LoVo (cell line): ENCODE measurements at regions not wholly inside any gene's neighbourhood (a gene's known extent, or its start where the extent isn't known, plus 50 kb on each side); places are given as distances from the start of the nearest gene placed in this dataset.

Experiments
- DNase-seq: peaks from one replicate; pipeline ENCODE4 v3.0.0-alpha.2; 2016; ENCODE audit warnings: low spot score

DNA sequence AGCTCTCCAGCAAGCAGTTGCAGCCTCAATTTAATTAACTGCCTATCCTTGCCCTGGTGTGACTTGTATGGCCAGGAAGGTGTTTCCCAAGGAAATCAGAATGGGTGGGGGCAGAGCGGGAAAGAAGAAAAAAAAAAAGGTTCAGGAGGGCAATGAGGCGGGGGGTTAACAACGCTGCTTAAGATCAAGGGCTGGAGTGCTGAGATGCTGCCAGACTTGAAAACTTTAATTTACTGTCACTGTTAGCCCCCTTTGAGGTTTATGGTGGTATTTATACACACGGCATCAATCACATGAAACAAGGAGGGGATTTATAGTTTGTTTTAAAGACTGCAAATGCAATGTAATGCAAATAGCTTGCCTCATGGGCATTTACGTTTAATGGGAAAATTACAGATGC is 319.4 kb upstream of the NR2F2 start:
- no peak for DNase-seq

DNA sequence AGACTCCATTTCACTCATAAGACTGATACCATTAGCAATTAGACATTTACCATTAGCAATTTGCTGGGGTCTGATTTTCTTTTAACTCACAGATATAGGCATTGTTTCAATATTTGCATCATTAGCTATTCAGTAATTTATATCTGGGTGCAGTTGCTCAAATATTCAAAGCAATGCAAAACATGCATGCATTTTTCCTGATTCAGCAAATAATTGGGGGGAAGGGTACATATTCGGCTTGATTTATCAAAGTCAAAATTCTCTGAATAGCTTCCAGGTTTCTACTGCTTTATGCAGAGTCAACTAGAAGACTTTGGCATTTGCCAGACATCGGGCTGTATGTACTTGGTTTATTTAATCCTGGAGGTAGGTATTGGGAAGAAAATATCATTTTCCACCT is 315.6 kb upstream of the NR2F2 start:
- no peak for DNase-seq

DNA sequence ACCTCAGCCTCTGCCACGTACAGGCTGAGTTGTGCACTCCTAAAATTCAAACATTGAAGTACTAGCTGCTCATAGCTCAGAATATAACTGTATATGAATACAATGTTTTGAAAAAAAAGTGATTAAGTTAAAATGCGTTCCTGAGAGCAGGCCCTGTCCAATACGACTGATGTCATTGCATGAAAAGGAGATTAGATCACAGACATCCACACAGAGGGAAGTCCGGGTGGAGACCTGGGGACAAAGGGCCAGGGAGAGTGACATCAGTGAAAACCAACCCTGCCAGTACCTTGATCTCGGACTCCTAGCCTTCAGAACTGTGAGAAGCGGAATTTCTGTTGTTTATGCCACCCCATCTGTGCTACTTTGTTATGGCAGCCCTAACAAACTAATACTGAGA is 311.4 kb upstream of the NR2F2 start:
- DNase-seq = no peak

DNA sequence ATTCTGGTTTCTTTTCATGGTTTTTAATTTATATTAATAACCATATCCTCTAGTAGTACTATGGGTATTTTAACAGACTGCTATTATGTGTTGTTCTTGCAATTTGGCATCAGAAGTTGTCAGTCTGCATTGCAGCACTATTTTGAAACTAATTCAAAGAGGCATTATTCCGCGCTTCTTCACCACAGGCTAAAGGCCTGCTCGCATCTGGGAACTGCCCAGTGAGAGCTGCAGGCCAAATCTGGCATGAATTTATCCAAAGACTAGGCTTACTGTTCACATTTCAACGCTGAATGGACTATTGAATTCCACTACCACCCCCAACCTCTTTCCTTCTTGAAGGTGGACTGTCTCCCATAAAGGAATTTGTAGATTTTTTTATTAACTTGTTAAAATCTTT is 310.4 kb upstream of the NR2F2 start:
- no peak for DNase-seq

DNA sequence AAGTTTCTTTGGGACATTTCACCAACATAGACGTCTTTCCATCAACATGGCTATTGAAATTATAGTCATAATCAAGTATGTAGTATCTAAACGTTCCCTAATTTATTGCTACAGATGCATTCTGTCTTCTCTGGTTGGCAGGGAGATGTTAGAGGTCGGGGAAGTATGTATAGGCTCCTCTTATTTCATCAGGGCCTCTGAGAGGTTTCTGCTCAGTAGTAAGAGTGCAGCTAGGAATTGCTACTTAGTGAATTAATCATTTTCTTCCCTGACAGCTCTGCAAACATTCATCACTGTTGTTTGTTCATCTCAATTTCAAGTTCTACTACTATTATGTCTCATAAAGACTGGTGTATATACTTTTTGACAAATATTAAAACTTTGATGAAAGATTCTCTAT is 309.7 kb upstream of the NR2F2 start:
- no peak for DNase-seq

DNA sequence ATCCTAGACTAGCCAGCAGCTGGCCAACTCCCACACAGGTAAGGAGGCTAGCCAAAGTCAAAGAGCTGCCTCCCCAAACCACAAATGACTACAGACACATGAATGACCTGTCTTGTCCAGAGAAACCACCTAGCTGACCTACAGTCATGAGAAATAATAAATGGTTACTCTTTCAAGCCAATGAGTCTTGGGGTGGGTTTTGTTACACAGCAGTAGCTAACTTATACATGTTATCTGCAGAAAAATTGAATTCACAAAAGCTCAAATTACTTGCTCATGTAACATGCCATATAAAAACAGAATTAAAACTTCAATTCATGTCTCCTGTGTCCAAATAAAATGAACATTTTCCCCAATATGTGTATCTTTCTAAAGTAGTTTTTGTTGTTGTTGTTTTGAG is 307.4 kb upstream of the NR2F2 start:
- DNase-seq = no peak

DNA sequence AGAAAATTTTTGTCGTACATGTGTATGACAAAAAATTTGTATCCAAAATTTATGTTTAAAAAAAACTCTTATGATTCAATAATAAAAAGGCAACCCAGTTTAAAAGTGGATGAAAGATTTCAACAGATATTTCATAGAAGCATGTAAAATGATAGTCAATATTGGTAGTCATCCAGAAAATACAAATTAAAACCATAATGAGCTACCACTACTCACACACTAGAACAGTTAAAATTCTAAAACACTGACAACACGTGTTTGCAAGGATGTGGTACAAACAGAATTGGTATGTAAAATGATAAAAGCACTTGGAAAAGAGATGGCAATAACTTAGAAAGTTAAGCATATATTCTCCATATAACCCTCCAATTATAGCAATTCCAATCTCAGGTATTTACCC is 303.0 kb upstream of the NR2F2 start:
- DNase-seq = no peak

DNA sequence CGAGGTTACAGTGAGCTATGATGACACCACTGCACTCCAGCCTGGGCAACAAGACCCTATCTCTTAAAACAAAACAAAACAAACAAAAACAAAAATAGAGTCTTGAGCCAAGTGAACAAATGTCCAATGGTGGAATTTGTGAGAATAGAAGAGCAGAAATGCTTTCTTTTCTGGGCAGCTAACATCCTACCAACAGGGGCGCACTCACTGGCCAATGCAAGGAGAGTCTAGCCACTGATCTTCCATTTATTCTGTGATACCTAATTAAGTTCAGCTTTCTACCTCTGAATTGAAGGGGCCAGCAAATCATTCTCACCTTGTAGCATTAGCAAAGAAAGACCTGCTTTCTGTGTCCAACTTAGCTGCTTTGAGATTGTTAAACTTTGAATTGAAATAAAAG is 301.9 kb upstream of the NR2F2 start:
- DNase-seq = no peak

DNA sequence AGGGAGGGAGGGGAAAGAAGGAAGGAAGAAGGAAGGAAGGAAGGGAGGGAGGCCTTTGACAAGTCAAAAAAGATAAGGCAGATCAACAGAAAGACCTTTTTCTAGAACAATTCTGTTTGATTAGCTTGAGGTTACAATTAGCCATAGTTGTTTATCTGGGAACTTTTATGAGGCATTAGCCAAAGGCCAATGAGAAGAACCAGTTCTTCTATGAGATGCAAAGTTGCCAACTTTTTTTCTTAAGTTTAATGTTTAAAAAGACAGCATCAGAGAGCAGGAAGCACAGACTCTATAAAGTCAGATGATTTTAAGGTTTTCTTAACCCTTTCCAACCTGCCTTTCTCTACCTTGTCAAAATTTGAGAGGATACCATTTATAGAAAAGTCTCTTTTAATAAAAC is 301.3 kb upstream of the NR2F2 start:
- no peak for DNase-seq

DNA sequence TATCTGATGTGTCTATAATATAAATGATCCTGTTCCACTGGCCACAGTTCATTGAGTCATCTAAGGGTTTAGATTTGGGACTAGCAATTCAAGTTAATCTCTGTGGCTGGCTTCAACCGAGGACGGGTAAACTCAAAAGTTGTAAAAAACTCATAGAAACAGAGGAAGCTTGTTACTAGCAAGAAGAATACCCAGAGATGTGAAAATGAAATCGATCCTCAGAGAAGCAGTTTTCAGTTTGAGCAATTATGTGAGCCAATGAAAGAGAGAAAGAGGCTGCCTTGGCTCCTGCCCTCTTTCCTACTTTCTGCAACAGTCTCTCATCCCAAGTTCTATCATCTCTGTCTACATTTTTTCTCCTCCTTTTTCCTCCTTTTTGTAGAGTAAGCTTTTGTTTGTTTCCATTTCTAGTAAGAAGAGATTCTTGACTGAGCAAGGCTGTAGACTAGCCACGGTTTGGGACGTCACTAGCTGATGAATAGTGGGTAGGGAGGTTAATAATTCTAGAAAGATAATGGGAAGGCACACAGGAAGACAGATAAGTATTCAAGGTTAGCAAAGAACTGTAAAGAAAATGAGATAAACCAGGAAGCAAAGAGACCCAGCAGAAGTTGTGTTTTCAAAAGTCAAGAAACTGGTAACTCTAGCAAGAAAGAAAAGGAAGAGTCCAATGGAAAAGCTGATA is 298.9 kb upstream of the NR2F2 start:
- no peak for DNase-seq

DNA sequence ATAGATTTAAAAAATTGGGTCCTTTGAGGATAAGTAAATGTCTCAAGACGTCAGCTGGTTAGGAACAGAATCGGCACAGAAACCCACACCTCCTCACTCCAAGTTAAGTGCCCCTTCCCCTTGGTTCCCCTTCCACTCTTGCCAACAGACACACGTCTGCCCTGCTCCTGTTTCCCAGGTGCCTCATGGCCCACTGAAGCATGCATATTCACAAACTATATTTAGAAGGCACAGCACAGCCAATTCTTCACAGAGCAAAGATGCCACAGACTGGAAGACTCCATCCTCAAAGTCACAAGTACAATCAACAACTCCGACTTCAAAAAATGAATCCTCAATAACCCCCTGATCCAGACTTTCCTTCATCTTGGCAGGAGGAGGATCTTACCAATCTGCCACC is 295.4 kb upstream of the NR2F2 start:
- no peak for DNase-seq

DNA sequence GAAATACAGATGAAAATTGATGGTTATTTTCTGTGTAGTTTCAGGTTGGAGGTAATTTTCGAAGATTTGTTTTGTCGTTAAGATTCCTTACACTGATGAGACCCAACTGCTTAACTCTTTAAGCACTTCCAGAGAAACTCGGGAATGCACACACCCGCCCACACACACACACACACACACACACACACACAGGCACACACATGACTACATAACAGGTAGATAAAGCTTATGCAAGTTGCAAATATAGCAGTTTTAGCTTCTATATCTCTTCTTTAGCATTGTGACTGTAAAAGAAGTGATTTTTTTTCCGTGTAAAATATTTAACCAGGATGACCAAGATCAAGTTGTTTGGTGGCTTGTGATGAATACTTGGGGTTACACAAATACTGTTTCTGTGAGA is 294.9 kb upstream of the NR2F2 start:
- no peak for DNase-seq

DNA sequence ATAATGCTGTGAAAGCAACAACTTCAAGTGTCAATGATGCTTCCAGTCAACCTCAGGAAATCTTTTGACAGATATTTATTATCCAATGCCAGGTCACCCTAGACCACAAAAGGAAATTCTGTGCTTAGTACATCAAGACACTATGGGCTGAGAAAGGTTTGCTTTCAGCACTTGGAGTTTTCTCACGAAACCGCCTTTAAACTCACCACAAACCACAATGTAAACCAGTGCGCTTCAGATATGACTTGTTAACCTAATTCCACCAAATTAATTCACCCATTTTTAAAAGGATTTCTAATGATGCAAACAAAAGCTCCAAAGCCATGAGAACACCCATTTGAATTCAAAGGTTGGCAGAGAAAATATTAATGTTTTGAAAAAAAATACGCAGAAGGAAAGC is 292.9 kb upstream of the NR2F2 start:
- DNase-seq = no peak

DNA sequence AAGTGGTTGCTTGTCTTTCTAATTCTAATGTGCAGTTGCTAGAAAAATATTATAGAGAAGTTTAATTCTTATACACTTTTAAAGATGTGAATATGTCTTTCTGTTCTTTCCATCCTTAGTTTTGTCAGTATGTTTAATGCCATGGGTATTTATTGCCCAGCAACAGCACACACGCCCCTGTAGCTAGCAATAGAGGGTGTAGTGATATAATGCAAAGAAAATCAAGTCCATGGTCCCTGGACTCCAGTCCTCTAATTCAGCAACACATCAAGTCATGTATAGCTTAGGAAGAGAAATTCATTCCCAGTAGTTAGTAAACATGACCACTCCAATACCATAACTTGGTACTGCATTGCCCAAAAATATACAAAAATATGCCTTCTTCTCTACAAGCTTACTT is 292.4 kb upstream of the NR2F2 start:
- DNase-seq = no peak

DNA sequence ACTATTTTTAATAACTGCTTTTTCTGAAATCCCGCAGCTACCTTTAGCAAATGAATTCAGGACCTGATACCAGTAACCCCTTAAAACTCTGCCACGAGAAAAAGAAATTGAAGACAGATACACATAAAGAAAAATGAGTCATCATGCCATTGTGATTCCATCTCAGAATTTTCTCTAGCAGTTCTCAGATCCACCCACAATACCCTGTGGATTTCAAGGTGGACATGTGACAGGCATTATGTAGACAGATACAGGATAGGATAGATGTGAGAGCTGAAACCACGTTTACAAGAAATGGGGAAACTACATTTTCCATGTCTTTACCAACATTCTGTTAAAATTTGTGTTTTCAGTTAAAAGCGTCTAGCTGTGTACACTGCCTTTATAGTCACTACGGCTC is 291.9 kb upstream of the NR2F2 start:
- DNase-seq = no peak

DNA sequence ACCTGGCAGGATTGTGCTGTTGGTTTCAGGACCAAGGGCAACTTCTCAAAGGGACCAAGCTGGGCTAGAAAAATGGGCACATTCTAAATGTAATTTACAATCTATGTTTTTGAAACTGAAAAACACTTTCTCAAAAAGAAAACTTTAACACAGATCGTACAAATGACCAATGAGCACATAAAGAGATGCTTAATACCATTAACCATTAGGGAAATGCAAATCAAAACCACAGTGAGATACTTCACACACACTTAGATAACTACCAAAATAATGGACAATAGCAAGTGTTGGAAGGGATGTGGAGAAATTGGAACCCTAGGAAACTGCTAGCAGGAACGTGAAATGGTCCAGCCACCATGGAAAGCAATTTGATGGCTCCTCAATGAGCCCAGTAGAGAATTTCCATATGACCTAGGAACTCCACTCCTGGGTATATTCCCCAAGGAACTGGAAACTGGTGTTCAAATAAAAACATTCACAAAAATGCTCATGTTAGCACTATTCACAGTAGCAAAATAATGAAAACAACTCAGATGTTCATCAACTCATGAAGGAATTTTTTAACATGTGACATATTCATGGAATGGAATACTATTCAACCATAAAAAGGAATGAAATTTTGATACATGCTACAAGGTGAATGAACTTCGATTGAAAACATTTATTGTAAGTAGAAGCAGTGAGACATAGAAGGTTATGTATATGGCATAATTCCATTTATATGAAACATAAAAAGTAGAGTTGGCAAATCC is 288.3 kb upstream of the NR2F2 start:
- no peak for DNase-seq

DNA sequence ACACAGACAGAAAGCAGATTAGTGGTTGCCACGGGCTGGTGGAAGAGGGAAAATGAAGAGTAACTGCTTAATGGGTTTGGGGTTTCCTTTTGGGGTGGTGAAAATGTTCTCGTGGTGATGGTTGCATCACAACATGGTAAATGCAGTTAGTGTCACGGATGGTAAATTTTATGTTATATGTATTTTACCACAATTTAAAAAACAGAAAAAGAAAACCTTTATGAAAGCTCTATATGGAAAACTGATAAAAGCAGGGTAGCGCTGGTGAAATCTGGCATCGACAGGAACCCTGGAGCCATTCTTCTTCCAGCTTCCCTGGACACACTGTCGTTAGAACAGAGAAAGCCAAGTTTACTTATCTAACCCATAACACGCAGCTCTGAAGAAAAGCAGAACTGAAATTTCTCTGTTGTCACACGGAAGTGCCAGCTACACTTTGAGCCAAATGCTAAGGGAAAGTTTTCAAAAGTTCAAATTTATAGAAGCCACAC is 287.7 kb upstream of the NR2F2 start:
- no peak for DNase-seq

DNA sequence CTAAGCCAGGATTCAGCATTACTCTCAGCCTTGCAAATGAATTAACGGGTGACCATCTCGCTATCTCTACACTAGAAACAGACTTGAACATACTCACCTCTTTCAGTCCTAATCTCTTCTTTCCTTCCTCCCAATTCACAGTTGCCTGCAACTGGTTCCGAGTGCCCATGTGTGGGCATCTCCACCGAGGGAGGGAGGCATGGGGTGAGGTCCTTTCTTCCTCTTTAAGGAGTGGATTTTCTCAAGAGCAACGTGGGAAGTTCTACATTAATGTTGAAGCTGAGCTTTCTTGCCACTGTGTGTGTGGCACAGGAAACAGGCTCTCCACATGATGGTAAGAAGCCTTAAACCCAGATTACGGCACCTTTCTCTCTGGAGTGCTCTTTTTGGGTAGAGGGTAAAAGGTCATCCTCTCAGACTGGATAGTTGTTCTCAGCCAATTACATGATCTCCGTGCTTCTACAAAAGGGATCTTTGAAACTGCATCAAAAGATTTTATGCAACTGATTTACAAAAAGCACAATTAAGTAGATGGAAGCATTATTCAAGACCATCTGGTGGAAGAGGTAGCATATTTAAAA is 286.8 kb upstream of the NR2F2 start:
- DNase-seq = no peak

DNA sequence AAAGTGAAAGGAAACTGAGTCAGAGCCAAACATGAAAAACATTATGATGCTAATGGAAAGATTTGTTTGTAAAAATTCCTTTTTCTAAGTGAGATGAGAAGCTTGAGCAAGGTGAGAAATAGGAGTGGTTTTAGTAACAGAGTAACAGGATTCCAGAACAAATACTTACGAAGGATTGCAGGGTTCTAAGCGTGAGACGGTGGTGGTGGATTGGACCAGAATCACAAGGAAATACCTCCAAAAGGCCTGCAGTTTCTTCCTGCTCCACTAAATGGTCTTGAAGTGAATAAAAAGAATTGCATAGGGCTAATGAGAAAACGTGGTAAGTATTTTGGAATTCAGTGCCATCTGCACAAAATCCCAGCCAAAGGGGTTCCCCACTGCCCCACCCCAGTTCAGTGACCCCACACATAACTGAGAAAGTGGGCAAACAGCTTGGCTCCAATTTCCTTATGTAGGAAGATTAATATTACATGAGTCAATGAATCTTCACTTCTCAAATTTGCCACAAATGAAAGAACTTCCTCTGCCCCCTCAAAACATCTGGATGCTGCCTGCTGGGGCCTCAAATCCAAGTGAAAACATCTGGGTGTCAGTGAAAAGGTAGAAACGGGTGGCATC is 283.8 kb upstream of the NR2F2 start:
- no peak for DNase-seq

DNA sequence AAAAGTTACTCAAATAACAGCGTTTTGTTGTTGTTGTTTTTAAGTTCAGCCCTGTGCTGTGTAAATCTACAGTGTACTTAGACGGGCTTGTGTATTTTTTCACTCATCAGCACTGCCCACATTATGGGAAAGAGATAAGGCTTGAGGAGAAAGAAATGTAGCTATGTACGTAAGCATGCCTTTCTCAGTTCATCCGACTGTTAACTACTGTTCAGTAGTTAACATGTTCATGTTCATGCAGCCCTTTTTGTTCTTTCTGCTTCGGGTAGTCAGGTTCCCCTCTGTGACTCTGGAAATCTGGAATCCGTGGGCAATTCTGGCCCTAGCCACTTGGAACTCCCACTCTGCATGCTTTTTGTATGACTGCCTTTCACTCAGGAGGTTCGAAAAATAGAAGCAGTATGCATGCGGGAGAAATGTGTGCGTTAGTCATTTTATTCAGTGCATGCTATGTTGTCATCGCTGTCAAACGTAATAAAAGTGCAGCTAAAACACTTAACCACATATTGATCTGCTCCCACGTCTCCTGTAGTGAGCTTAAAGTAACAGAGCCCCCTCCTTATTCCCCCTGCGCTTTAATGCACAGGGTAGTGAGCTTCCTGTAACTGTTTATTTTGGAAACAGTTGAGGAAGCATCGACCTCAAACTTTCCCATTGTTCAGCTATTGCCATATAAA is 283.1 kb upstream of the NR2F2 start:
- no peak for DNase-seq

DNA sequence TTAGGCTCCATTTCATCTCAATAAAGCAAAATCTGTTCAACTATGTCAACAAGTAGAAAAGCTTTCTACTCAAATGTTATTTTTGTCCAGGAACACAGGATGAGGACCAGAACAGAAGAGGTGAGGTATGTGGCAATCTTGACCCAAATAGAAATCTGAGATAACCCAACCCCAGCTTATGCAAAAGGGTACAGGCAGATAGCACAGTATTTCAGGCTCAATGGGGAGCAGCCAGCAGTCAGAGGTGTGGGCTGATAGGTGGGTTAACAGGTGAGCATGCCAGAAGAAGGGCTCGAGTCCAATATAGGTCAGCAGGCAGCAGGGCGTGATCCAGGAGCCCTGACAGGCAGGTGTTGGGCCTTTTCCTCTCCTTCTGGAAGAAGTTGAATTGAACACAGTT is 281.2 kb upstream of the NR2F2 start:
- DNase-seq = no peak

DNA sequence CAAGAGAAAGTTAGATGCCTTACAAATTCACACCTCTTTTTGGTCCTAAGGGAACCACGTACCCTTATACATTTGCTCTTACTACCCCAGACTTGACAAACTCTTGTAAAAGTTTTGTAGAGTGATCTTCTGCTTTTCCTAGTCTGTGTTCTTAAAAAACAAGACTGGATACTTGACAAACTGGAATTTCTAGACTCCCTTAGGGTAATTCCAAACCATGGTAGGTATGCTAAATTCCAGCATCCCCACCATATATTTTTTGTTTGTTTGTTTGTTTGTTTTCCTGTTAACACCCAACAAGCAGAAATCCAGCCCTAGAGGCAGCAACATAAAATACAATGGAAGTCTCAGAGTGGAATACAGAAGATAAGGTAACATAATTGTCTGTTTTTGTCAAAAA is 280.7 kb upstream of the NR2F2 start:
- DNase-seq = no peak

DNA sequence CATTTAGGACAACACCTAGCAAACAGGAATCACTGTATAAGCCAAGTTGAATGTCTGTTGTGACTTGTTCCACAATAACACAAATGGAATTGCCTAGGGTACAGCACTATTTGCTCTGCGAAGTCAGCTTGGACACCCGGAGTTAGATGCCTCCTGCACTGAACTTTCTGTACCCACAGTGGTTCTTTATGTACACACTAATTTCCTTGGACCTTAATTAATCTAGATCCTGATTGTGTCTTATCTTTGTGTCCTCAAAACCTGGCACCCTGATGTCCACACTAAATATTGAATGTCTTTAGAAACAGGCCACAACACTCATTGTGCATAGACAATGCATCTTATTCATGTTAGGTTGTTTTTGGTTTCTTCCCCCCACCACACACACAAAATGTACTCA is 278.9 kb upstream of the NR2F2 start:
- DNase-seq = no peak
